Heart left ventricle (tissue), 16 donors: ENCODE measurements at regions not wholly inside any gene's neighbourhood (a gene's known extent, or its start where the extent isn't known, plus 50 kb on each side); places are given as distances from the start of the nearest gene placed in this dataset.

ENCODE experiments used
- ATAC-seq, 4 donors: fragments of 200-7000 bp; cut with Tn5 transposase; one replicate each; pipeline ENCODE4 v1.9.1; 2020 to 2022; ENCODE audit warnings: moderate library complexity in 4 of 4, mild to moderate bottlenecking in 3 of 4, moderate number of reproducible peaks in 1 of 4
- DNase-seq, 5 donors: peaks; one replicate each; pipeline ENCODE4 v3.0.0-alpha.2; 2020
- H3K27ac ChIP-seq, 12 donors: fragments of 200-600 bp; sonication (generic) in 4 of 12; one replicate each; pipeline versions ENCODE4 v1.5.0 to v1.8.0; 2016 to 2022; ENCODE audit warnings: mild to moderate bottlenecking in 2 of 12
- H3K27me3 ChIP-seq, 9 donors: fragments of 200-600 bp; sonication (generic) in 2 of 9; one replicate each; pipeline versions ENCODE4 v1.5.1 to v1.8.0; 2016 to 2022; ENCODE audit warnings: mild to moderate bottlenecking in 3 of 9
- H3K36me3 ChIP-seq, 9 donors: fragments of 200-600 bp; sonication (generic) in 2 of 9; one replicate each; pipeline versions ENCODE4 v1.5.0 to v1.8.0; 2018 to 2022; ENCODE audit warnings: mild to moderate bottlenecking in 2 of 9
- H3K4me1 ChIP-seq, 12 donors: fragments of 200-600 bp; sonication (generic) in 4 of 12; one replicate each; pipeline versions ENCODE4 v1.5.0 to v1.8.0; 2016 to 2022; ENCODE audit warnings: mild to moderate bottlenecking in 3 of 12
- H3K4me3 ChIP-seq, 12 donors: fragments of 200-600 bp; sonication (generic) in 4 of 12; one replicate each; pipeline versions ENCODE4 v1.5.0 to v1.8.0; 2017 to 2022; ENCODE audit warnings: mild to moderate bottlenecking in 9 of 12, moderate library complexity in 4 of 12
- H3K9me3 ChIP-seq, 12 donors: fragments of 200-600 bp; sonication (generic) in 4 of 12; one replicate each; pipeline versions ENCODE4 v1.5.0 to v1.8.0; 2016 to 2022; ENCODE audit warnings: mild to moderate bottlenecking in 1 of 12
- CTCF ChIP-seq, 12 donors: fragments of 200-600 bp; sonication (generic) in 4 of 12; IDR thresholded peaks; one replicate each; pipeline versions ENCODE4 v1.5.0 to v1.8.0; 2018 to 2022; ENCODE audit warnings: antibody characterized with exemption in 12 of 12, mild to moderate bottlenecking in 5 of 12
- POLR2A ChIP-seq, 2 donors: fragments of 450-650 bp; IDR thresholded peaks; one replicate each; pipeline ENCODE4 v1.6.1; 2017; ENCODE audit warnings: antibody characterized with exemption in 2 of 2, mild to moderate bottlenecking in 2 of 2, moderate library complexity in 2 of 2
- WGBS, 4 donors: extraction: QIAGEN DNeasy Blood & Tissue Kit in 2 of 4; methylation state at CpG; one replicate each; pipeline versions ENCODE4 v1.1.5 to v1.1.7; 2013 to 2018; 5-methylcytosine and 5-hydroxymethylcytosine counted together
- intact Hi-C, 10 donors: fragments of 100-400 bp; cut with DNase I; formaldehyde crosslinking; loops; one replicate each; pipeline versions ENCODE4 v1.11.1 to v1.14.2; 2022
- donor health status: ischemic (EF 13 %, LVEDD 7.1; RV severe dilation, severe dysfunction).
- donor health status: healthy with polysubstance abuse.
- donor health status: DM: no; HTN: yes; CAD: no.
- donor health status: DM: no; HTN: no; CAD: no.
- donor health status: ischemic (EF 25% LVEDD 6.9; RV normal size, moderate dysfunction).
- donor health status: ischemic (EF 25% LVEDD 5.7; RV mildly dilated, moderate dysfunction).
- donor health status: healthy.
- donor health status: DM: yes; HTN: yes; CAD: no.
- donor health status: ischemic (EF 35%, LVEDD 5.7; RV mildly dilated, moderate dysfunction).
- donor health status: nonischemic (EF 11% LVEDD 7.7; RV severe dilation, severe dysfunction).
- donor health status: DM: yes; HTN: yes; CAD: no.
- donor health status: PGD.
- donor health status: ischemic (EF 29% LVEDD 5.4; RV normal size, mild dysfunction).
- donor health status: nonischemic (EF 23%, LVEDD 6.1; RV moderate dilation, normal function).

- intact Hi-C loops, result no loop called here
- Histone ChIP-seq H3K36me3 (no peaks in the 10 kb centered on the region), H3K9me3 (peaks cover 0 to 6% (median 0%) of the 10 kb centered on the region in 12 donors), H3K27ac (no peak overlapping the region), H3K4me3 (no peak overlapping the region), H3K4me1 (no peaks in the 10 kb centered on the region), H3K27me3 (no peaks in the 10 kb centered on the region)
- TF ChIP-seq CTCF (IDR thresholded peaks at IDR 0.05), result no peak
- TF ChIP-seq POLR2A (IDR thresholded peaks at IDR 0.05), result no peak
- ATAC-seq (no peak), DNase-seq (no peak)
- WGBS, 4 donors, result 57 to 61% (median 59%) methylated on average over 2 of the region's 2 CpGs
Measured at GRCh38 chr10:64619102-64619501, 1097.9 kb downstream of the REEP3 start.

- Histone ChIP-seq H3K27me3 (no peaks in the 10 kb centered on the region), H3K36me3 (no peaks in the 10 kb centered on the region), H3K9me3 (peaks cover 0 to under 1% (median 0%) of the 10 kb centered on the region in 12 donors), H3K27ac (no peak overlapping the region), H3K4me1 (no peaks in the 10 kb centered on the region), H3K4me3 (no peak overlapping the region)
- intact Hi-C loops, result no loop called here
- DNase-seq (no peak), ATAC-seq (no peak)
- TF ChIP-seq POLR2A (IDR thresholded peaks at IDR 0.05), result no peak
- no peak for TF ChIP-seq CTCF (IDR thresholded peaks at IDR 0.05)
- WGBS, 4 donors, result 85 to 95% (median 92%) methylated on average over 1 of the region's 1 CpG
Measured at GRCh38 chr10:64626924-64627323, 1105.7 kb downstream of the REEP3 start.

- Histone ChIP-seq H3K4me3 (no peak overlapping the region), H3K36me3 (no peaks in the 10 kb centered on the region), H3K27ac (no peak overlapping the region), H3K4me1 (no peaks in the 10 kb centered on the region), H3K27me3 (no peaks in the 10 kb centered on the region), H3K9me3 (no peaks in the 10 kb centered on the region)
- intact Hi-C loops, result no loop called here
- WGBS, 4 donors, result 31 to 39% (median 38%) methylated on average over 3 of the region's 3 CpGs
- no peak for TF ChIP-seq POLR2A (IDR thresholded peaks at IDR 0.05)
- no peak for TF ChIP-seq CTCF (IDR thresholded peaks at IDR 0.05)
- DNase-seq (no peak), ATAC-seq (no peak)
Measured at GRCh38 chr10:64630534-64630933, 1109.3 kb downstream of the REEP3 start.

- no peak overlapping the region for H3K27ac ChIP-seq
- DNase-seq (no peak), ATAC-seq (no peak)
- no peaks in the 10 kb centered on the region for H3K36me3 ChIP-seq
- H3K9me3 ChIP-seq, result no peaks in the 10 kb centered on the region
- no peak overlapping the region for H3K4me3 ChIP-seq
- TF ChIP-seq CTCF (IDR thresholded peaks at IDR 0.05), result no peak
- TF ChIP-seq POLR2A (IDR thresholded peaks at IDR 0.05), result no peak
- H3K27me3 ChIP-seq, result no peaks in the 10 kb centered on the region
- no peaks in the 10 kb centered on the region for H3K4me1 ChIP-seq
- intact Hi-C loops, result no loop called here
Measured at GRCh38 chr10:64635906-64636305, 1114.7 kb downstream of the REEP3 start.
